ENCODE measurements at regions not wholly inside any gene's neighbourhood (a gene's known extent, or its start where the extent isn't known, plus 50 kb on each side); places are given as distances from the start of the nearest gene placed in this dataset.

DNA sequence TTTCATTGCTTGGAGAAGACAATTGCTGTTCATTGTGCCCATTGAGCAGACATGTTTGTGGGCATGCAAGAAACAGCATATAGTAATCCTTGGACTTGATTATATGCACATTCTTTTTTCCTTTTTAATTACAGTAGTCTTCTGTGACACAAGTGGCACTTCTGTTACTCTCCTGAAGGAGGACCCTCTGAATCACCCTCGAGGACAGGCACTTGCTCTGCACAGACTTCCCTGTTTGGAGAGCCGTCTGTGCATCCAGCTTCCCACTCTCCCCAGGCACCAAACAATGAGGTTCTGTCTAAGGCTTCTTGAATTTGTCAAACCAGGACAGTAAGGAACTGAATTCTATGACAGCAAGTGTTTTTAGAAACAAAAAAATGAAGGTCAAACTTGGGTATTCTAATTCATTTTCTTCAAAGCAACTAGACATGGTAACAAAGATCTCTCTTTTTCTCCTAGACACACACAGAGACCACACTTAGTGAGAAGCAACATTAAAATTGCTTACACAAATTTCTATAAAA is 844.6 kb upstream of the ID2 start:
- no peaks in the 10 kb centered on the region for H3K27me3 ChIP-seq
- H3K27ac ChIP-seq: no peak overlapping the region
- no peaks in the 10 kb centered on the region for H3K9me3 ChIP-seq (ENCODE audit: low read depth)
- no peak for TF ChIP-seq CTCF (IDR thresholded peaks at IDR 0.05; ENCODE audit: low read depth, low read length)
- no peaks in the 10 kb centered on the region for H3K36me3 ChIP-seq
- no peak for DNase-seq (ENCODE audit: low read depth in 1 of 2, low spot score in 1 of 2)
- no peaks in the 10 kb centered on the region for H3K4me1 ChIP-seq (ENCODE audit: low read depth)
- H3K4me3 ChIP-seq: no peak overlapping the region

DNA sequence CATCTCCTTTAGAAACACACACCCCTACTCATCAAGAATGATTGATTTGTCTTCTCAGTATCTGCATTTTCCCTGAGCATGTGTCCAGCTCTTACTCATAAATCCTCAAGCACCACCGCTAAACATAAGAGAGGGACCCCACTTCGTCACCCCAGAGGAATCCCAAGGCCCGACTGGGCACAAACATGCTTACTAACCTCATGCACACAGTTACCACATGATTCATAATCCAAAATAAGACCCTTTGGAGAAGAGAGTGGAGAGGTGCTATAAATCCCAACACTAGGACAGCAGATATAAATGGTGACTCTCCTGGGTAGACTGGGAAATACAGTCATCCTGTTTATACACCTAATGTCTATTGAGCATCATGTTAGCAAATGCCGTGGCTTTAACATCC is 843.2 kb upstream of the ID2 start:
- no peaks in the 10 kb centered on the region for H3K4me1 ChIP-seq (ENCODE audit: low read depth)
- DNase-seq (ENCODE audit: low read depth in 1 of 2, low spot score in 1 of 2): no peak
- no peak overlapping the region for H3K27ac ChIP-seq

DNA sequence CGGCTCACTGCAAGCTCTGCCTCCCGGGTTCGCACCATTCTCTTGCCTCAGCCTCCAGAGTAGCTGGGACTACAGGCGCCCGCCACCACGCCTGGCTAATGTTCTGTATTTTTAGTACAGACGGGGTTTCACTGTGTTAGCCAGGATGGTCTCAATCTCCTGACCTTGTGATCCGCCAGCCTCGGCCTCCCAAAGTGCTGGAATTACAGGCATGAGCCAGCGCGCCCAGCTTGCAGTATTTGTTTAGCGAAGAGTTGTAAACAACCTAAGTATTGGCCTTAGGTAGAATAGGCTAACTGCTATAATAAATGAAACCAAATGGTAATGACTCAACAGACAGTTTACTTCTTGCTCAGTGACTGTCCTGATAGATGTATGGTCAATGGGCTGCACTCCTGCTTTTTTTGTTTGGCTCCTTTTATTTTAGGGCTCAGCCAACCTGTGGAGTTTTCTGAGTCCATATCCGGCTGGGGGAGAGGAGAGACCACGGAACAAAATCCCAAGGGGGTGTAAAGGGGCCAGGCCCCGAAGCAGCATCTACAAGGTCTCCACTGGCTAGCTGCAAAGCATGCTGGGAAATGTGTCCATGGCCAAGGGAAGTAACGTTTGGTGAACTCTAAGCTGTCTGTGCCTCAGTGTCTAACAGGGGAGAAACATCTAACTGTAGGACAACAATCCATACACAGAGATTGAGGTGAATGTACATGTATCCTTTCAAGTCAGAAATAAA is 841.0 kb upstream of the ID2 start:
- DNase-seq (ENCODE audit: low read depth in 1 of 2, low spot score in 1 of 2): no peak
- no peaks in the 10 kb centered on the region for H3K4me1 ChIP-seq (ENCODE audit: low read depth)
- H3K36me3 ChIP-seq: no peaks in the 10 kb centered on the region
- H3K27me3 ChIP-seq: no peaks in the 10 kb centered on the region
- H3K27ac ChIP-seq: no peak overlapping the region
- TF ChIP-seq CTCF (IDR thresholded peaks at IDR 0.05; ENCODE audit: low read depth, low read length): no peak
- no peaks in the 10 kb centered on the region for H3K9me3 ChIP-seq (ENCODE audit: low read depth)
- no peak overlapping the region for H3K4me3 ChIP-seq

More for the DNA sequence above, 843.2 kb upstream of the ID2 start:
- no peaks in the 10 kb centered on the region for H3K27me3 ChIP-seq
- TF ChIP-seq CTCF (IDR thresholded peaks at IDR 0.05; ENCODE audit: low read depth, low read length): no peak
- H3K9me3 ChIP-seq (ENCODE audit: low read depth): no peaks in the 10 kb centered on the region
- no peaks in the 10 kb centered on the region for H3K36me3 ChIP-seq
- H3K4me3 ChIP-seq: no peak overlapping the region

DNA sequence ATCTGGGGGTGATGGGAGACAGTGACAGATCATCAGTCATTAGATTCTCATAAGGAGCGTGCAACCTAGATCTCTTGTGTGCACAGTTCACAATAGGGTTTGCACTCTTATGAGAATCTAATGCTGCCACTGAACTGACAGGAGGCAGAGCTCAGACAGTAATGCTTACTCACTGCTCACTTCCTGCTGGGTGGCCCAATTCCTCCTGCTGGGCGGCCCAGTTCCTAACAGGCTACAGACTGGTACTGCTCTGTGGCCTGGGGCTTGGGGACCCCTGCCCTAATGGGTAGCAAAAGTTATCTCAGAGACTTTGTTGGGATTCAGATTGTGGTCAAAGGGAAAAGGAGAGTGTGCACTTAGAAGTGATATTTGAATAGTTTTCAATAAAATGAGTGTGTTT is 840.1 kb upstream of the ID2 start:
- TF ChIP-seq CTCF (IDR thresholded peaks at IDR 0.05; ENCODE audit: low read depth, low read length): no peak
- no peaks in the 10 kb centered on the region for H3K4me1 ChIP-seq (ENCODE audit: low read depth)
- H3K36me3 ChIP-seq: no peaks in the 10 kb centered on the region
- no peak for DNase-seq (ENCODE audit: low read depth in 1 of 2, low spot score in 1 of 2)
- H3K27ac ChIP-seq: no peak overlapping the region
- no peaks in the 10 kb centered on the region for H3K9me3 ChIP-seq (ENCODE audit: low read depth)
- no peaks in the 10 kb centered on the region for H3K27me3 ChIP-seq
- no peak overlapping the region for H3K4me3 ChIP-seq

- H3K36me3 ChIP-seq: no peaks in the 10 kb centered on the region
- no peak for TF ChIP-seq CTCF (IDR thresholded peaks at IDR 0.05; ENCODE audit: low read depth, low read length)
- H3K4me3 ChIP-seq: no peak overlapping the region
- peaks cover 12% of the 10 kb centered on the region for H3K4me1 ChIP-seq (ENCODE audit: low read depth)
- H3K27me3 ChIP-seq: no peaks in the 10 kb centered on the region
- H3K9me3 ChIP-seq (ENCODE audit: low read depth): no peaks in the 10 kb centered on the region
- peak in 1 of 2 donors; percentile 2 for DNase-seq (ENCODE audit: low read depth in 1 of 2, low spot score in 1 of 2)
- no peak overlapping the region for H3K27ac ChIP-seq
Measured at GRCh38 chr2:7844414-7844965, 837.4 kb upstream of the ID2 start.
